MM.1S (cell line): ENCODE measurements at regions not wholly inside any gene's neighbourhood (a gene's known extent, or its start where the extent isn't known, plus 50 kb on each side); places are given as distances from the start of the nearest gene placed in this dataset.

Experiments
- CTCF ChIP-seq: fragments of 300-600 bp; sonication (generic); IDR thresholded peaks from 2 replicates; pipeline ENCODE4 v1.5.1; 2016; ENCODE audit warnings: antibody characterized with exemption, low read length, mixed read lengths
- EZH2 ChIP-seq: fragments of 300-600 bp; sonication (generic); optimal IDR thresholded peaks from 2 replicates; pipeline ENCODE3; 2017; ENCODE audit warnings: low read depth, mild to moderate bottlenecking, antibody characterized with exemption, low read length, mixed read lengths
- EZH2phosphoT487 ChIP-seq: fragments of 300-600 bp; sonication (generic); IDR thresholded peaks from 2 replicates; pipeline ENCODE4 v1.6.1; 2018; ENCODE audit warnings: antibody characterized with exemption, low read length

DNA sequence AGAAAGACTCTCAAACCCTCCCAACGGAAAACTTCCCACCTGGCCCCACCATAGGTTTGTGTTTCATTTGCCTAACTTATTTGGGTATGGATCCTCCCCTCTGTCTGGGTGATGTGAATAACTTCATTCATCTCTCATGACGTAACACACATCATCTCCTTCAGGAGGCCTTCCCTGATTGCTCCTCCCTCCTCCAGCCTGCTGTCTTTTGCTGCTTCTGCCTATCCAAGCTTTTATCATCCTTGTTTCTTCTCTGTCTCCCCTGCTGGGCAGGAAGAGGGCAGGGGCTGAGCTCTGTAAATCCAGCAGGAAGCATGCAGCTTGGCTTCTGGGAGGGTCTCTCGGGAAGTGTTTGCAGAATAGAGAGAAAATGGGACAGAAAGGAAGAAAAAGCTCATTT, 766.0 kb upstream of the TBX3 start:
- no peak for TF ChIP-seq CTCF
- TF ChIP-seq EZH2 = no peak
- TF ChIP-seq EZH2phosphoT487 = no peak
